ENCODE measurements at regions not wholly inside any gene's neighbourhood (a gene's known extent, or its start where the extent isn't known, plus 50 kb on each side); places are given as distances from the start of the nearest gene placed in this dataset.

GRCh38 chr7:46153583-46153950 is 232.5 kb upstream of the IGFBP3 start:
- no peak for DNase-seq (ENCODE audit: low read depth, low spot score)
- no peak overlapping the region for H2AFZ ChIP-seq (ENCODE audit: low read depth, low read length, poor library complexity, severe bottlenecking)
- H3K9me2 ChIP-seq (ENCODE audit: insufficient read depth) = no peaks in the 10 kb centered on the region
- H4K20me1 ChIP-seq (ENCODE audit: insufficient read depth) = no peaks in the 10 kb centered on the region
- BruUV-seq (replicated peaks) = no TSS peak
- no peaks in the 10 kb centered on the region for H3K4me1 ChIP-seq (ENCODE audit: control insufficient read depth in 1 of 2, insufficient read depth in 2 of 2, low read length in 2 of 2)
- ChIA-PET RAD21 (ENCODE audit: low non-redundant PET in 1 of 2, low total read pairs in 2 of 2, uncharacterized antibody in 2 of 2, unreplicated experiment in 2 of 2) (no interaction called here), CTCF (no interaction called here), POLR2A (no interaction called here)
- no peak overlapping the region for H3K4me2 ChIP-seq (ENCODE audit: low read length)
- no peaks in the 10 kb centered on the region for H3K27me3 ChIP-seq (ENCODE audit: insufficient read depth, low read length)
- TF ChIP-seq ELF1 (IDR thresholded peaks at IDR 0.05; ENCODE audit: borderline replicate concordance, low read depth) (no peak), EZH2 (IDR thresholded peaks at IDR 0.05) (no peak), ATF3 (IDR thresholded peaks at IDR 0.05) (no peak), POLR2AphosphoS5 (IDR thresholded peaks at IDR 0.05; ENCODE audit: low read depth, low read length) (no peak), ZBTB33 (IDR thresholded peaks at IDR 0.05; ENCODE audit: extremely low read depth, insufficient replicate concordance, low read length) (no peak), CBX3 (IDR thresholded peaks at IDR 0.05; ENCODE audit: low read depth) (no peak), CTCF (IDR thresholded peaks at IDR 0.05 in 2 of 3, conservative IDR thresholded peaks at IDR 0.05 in 1 of 3; ENCODE audit: borderline replicate concordance in 1 of 3, insufficient read depth in 1 of 3, low read depth in 2 of 3, low read length in 2 of 3) (no peak), MAX (IDR thresholded peaks at IDR 0.05) (no peak), FOSL1 (IDR thresholded peaks at IDR 0.05; ENCODE audit: low read depth) (no peak), SIN3A (IDR thresholded peaks at IDR 0.05; ENCODE audit: low read depth) (no peak), CEBPB (IDR thresholded peaks at IDR 0.05; ENCODE audit: low read depth) (no peak), SP1 (IDR thresholded peaks at IDR 0.05; ENCODE audit: low read depth) (no peak), EZH2phosphoT487 (IDR thresholded peaks at IDR 0.05; ENCODE audit: borderline replicate concordance) (no peak), YY1 (IDR thresholded peaks at IDR 0.05; ENCODE audit: extremely low read depth, insufficient replicate concordance, low read depth, low read length) (no peak), POLR2A (IDR thresholded peaks at IDR 0.05; ENCODE audit: borderline replicate concordance, extremely low read depth, insufficient read depth, insufficient read length) (no peak), RAD21 (IDR thresholded peaks at IDR 0.05; ENCODE audit: low read depth) (no peak), TCF7L2 (IDR thresholded peaks at IDR 0.05; ENCODE audit: borderline replicate concordance, extremely low read depth, insufficient read depth, insufficient read length) (no peak)
- H3K27ac ChIP-seq (ENCODE audit: low read depth, low read length) = no peak overlapping the region
- no peaks in the 10 kb centered on the region for H3K36me3 ChIP-seq (ENCODE audit: control insufficient read depth in 1 of 2, insufficient read depth in 2 of 2, low read length in 2 of 2)
- intact Hi-C loops (cut with micrococcal nuclease) = loop anchor here (10.0 kb wide), 1 partner anchor 1031 kb away; no protein-coding TSS in a partner anchor
- H3K4me3 ChIP-seq (replicated peaks in 1 of 2; ENCODE audit: low read depth in 1 of 2, low read length in 2 of 2) = no peak overlapping the region
- no peak for ATAC-seq
- H3K79me2 ChIP-seq (ENCODE audit: insufficient read depth, low read length) = no peaks in the 10 kb centered on the region
- no peaks in the 10 kb centered on the region for H3K9me3 ChIP-seq (ENCODE audit: control insufficient read depth in 1 of 2, insufficient read depth in 1 of 2, low read depth in 1 of 2, low read length in 2 of 2)
- H3K9ac ChIP-seq (ENCODE audit: low read length) = no peak overlapping the region
